GM10248 (cell line): ENCODE measurements at regions not wholly inside any gene's neighbourhood (a gene's known extent, or its start where the extent isn't known, plus 50 kb on each side); places are given as distances from the start of the nearest gene placed in this dataset.
A peak's percentile ranks its signal among the peaks of the same experiment; 100 is the strongest.

ENCODE experiments used
- CTCF ChIA-PET: fragments of 300-600 bp; sonication (Branson Sonifier 250); formaldehyde crosslinking; extraction: SDS; loops from one replicate; lab custom pipeline; 2021; ENCODE audit warnings: antibody characterized with exemption; lab: Yijun Ruan, JAX
- POLR2A ChIA-PET: fragments of 350-650 bp; sonication (Branson Sonifier 250); formaldehyde crosslinking; extraction: SDS; loops from one replicate; lab custom pipeline; 2020; ENCODE audit warnings: antibody characterized with exemption; lab: Yijun Ruan, JAX
- DNase-seq: peaks from one replicate; pipeline ENCODE4 v3.0.0; 2012; ENCODE audit errors: extremely low spot score
- TF ChIP-seq, protein P1 (sequence below): IDR thresholded peaks from 2 replicates; pipeline ENCODE4 v1.5.1; 2012; ENCODE audit warnings: mild to moderate bottlenecking, low read depth; ENCODE audit errors: extremely low read depth, missing control alignments, control extremely low read depth

DNA sequence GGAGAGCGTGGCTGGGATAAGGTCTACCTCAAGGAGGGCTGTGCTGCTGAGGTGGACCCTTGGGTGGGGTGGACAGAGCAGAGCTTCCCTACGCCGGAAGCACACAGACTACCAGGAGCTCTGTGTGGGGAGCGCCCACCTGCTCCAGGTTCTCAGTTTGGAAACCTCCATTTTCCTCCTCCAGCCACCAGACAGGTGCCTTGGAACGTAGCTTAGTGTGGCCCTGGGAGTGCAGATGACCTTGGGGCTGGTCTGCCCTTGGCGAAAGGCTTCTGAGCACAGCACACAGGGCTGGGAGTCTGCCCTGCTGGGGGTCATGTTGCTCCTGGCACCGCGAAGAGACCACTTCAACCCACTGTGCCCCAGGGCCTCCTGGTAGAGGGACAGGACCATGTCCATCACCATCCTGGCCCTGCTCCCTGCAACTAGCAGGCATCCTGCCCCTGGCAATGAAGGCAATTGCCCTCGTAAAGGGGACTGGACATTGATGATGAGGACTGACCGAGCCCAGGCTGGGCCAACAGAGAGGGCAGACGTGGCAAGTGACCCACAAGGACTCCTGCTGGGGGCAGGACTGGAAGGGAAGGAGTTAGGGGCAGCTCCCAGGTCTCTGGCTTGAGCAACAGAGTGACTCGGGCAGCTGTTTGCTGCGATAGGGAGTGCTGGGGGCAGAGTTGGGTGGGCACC, 214.7 kb downstream of the CYP26B1 start:
- CTCF ChIA-PET = interaction anchor here (1.3 to 6.2 kb wide), 2 partner anchors 9 to 13 kb away, joined by 3 to 59 read pairs; no protein-coding TSS in a partner anchor
- POLR2A ChIA-PET = no interaction called here
- TF ChIP-seq, protein P1, sequence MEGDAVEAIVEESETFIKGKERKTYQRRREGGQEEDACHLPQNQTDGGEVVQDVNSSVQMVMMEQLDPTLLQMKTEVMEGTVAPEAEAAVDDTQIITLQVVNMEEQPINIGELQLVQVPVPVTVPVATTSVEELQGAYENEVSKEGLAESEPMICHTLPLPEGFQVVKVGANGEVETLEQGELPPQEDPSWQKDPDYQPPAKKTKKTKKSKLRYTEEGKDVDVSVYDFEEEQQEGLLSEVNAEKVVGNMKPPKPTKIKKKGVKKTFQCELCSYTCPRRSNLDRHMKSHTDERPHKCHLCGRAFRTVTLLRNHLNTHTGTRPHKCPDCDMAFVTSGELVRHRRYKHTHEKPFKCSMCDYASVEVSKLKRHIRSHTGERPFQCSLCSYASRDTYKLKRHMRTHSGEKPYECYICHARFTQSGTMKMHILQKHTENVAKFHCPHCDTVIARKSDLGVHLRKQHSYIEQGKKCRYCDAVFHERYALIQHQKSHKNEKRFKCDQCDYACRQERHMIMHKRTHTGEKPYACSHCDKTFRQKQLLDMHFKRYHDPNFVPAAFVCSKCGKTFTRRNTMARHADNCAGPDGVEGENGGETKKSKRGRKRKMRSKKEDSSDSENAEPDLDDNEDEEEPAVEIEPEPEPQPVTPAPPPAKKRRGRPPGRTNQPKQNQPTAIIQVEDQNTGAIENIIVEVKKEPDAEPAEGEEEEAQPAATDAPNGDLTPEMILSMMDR = no peak
- DNase-seq = peak; percentile 5

DNA sequence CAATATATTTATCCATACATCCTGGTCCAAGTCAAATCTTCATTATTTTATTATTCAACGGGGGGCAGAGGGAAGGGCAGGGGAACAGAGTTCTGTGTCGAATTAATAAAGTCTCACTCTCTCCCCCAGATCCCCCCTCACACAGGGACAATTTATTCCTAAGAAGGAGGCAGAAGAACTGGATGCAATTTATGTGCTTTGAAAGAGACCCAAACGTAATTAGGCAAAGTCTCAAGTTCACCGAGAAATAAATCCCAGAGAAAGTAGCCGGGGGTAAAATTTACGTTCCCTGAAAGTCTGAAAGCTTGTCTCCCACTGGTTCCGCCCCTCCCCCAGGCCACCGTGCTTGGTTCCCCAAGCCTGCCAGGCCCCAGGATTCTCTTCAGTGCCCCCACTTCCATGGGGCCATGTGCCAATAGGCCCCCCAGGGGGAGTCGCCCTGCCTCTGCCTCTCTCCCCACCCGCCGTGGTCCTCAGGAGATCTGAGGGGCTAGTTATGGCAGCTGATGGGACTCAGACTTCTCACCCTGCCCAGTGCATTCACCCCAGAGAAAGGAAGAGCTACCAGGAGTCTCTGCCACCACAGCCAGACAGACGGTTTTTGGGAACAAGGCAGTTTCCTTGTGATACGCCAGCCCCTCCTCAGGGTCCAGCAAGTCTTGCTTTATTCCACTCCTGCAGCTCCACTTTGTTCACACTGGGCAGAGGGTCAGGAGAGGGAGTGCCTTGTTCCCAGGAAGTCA, 215.5 kb downstream of the CYP26B1 start:
- DNase-seq = peak; percentile 1
- TF ChIP-seq, protein P1 = no peak
- CTCF ChIA-PET = interaction anchor here (1.3 to 6.2 kb wide), 2 partner anchors 8 to 14 kb away, joined by 3 to 59 read pairs; no protein-coding TSS in a partner anchor
- POLR2A ChIA-PET = no interaction called here

DNA sequence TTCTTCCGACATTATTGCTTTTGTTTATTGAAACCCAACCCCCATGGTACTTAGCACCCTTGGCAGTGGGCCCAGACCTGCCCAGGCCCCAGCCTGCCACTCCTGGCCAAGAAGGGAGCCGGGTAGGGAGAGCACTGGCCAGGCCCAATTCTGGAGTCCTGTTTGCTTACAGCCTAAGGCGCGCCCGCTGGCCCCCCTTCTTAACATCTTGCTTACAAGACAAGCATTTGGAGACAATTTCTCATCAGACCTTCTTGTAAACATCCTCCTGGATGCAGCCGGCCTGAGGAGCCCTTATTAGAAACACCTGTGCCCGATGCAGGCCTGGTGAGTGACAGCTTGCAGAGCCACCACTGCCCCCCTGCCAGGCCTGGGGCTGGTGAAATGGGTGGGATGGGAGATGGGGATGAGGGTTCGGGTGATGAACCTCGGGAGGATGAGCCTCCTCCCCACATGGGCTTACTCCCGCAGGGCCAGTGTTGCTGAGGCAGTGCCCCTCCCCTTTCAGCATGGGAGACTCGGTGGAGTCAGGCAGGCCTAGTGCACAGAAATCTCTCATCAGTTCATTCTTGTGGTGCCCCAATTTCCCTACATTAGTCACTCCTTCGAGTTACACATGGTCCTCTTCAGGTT, 217.5 kb downstream of the CYP26B1 start:
- ChIA-PET CTCF (no interaction called here), POLR2A (no interaction called here)
- TF ChIP-seq, protein P1 = no peak
- peak; percentile 7 for DNase-seq

DNA sequence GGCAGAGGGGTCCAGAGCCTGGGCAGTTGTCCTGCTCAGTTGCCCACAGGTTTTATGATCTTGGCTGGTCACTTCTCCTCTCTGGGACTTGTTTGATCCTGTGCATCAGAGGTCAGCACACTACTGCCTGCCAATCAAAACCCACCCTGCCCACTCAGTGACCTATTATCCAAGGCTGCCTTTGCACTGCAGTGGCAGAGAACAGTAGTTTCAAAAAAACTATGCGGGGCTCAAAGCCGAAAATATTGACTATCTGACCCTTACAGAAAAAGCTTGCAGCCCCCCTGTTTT, 218.2 kb downstream of the CYP26B1 start:
- ChIA-PET CTCF (no interaction called here), POLR2A (no interaction called here)
- TF ChIP-seq, protein P1 = no peak
- DNase-seq = no peak

DNA sequence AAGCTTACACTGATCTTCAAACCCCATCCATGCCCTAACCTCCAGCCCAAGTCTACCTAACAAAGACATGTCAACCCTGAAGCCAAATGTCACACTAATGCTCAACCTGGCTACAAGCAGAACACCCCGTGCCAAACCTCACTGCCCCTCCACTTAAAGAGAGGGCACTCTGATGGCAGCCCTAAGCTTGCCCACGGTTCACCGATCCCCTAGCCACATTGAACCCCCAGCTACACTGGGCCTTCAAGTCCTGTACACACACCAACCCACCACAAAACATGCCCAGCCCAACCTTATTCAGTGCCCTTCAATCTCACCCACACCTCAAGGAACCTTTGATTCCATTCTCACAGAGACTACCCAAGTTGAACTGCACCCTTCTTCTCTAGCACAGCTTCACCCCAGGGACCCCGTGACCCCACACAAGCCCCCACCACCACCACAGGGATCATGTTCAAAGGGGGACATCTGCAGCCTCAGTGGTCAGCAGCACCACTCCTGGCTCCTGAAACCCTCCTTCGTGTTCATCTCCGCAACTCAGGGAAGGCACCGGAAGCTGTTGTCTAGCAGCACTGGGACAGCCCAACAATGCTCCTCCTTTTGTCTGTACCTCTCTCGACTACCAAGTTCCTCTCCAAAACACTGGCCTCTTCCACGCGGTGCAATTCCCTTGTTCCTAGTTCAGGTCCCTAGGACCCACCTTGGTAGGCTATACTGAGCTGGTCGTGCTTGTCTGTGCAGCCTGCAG, 218.8 kb downstream of the CYP26B1 start:
- ChIA-PET CTCF (interaction anchor here (1.0 to 1.7 kb wide), 3 partner anchors 9 to 817 kb away, joined by 3 to 5 read pairs (median 4); no protein-coding TSS in a partner anchor), POLR2A (no interaction called here)
- TF ChIP-seq, protein P1 = no peak
- peak; percentile 9 for DNase-seq
